Fibroblast of skin of abdomen (primary cell): ENCODE measurements at regions not wholly inside any gene's neighbourhood (a gene's known extent, or its start where the extent isn't known, plus 50 kb on each side); places are given as distances from the start of the nearest gene placed in this dataset.

ENCODE experiments used
- DNase-seq: peaks from one replicate; pipeline ENCODE4 v3.0.0-alpha.2; 2013

DNA sequence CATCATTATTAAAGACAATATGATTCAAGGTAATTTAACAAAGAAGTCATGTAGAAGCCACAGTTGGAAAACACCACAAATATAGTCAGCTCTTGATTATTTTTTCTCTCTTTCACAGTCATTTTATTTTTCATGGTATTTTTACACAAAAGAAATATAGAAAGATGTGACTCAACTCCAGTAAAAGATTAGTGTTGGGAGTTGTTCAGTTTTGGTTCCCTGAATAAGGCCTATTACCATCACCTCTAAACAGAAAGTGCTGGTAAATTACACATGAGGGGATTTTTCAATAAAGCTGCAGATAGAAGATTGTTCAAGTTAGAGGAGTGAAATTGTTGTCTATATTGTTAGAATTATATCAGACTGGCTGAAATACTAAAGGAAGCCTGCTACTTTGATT lies 107.0 kb downstream of the DDIT4L start:
- no peak for DNase-seq

GRCh38 chr4:100082852-100083251 lies 107.4 kb downstream of the DDIT4L start:
- DNase-seq, result no peak

- no peak for DNase-seq
These were observed 108.8 kb downstream of the DDIT4L start for GRCh38 chr4:100081491-100081890.

GRCh38 chr4:100079264-100079663 lies 111.0 kb downstream of the DDIT4L start:
- DNase-seq, result no peak

- no peak for DNase-seq
These were observed 113.5 kb downstream of the DDIT4L start for GRCh38 chr4:100076753-100077152.

DNA sequence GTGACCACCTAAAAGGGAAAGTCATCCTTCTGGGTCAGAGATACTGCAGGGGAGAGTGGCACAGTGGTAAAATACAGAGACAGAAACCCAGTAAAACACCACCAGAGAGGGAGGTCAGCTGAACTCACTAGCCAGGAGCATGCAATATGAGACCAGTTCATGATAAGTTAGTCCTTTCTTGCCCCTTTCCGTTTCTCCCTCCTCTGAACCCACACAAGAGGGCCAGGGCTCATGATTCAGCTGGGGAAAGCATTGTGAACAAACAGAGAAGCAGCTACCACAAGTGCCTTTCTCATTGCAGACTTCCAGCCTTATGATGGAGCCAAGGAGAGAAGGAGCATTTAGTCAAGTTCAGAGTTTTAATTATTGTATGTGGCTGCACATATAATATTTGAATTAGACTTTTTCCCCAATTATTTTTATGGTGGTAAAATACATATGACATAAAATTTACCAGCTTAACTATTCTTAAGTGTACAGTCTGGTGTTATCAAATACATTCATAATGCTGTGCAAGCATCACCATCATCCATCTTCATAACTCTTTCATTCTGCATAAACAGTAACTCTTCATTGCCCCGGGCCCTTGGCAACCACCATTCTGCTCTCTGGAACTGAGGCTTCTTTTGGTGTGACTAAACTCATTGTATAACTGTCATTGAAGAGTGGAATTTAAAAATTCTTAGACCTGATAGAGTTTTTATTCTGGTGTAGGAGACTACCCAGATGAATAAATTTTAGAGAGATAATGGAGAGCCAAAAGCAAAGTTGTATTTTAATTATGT lies 114.6 kb downstream of the DDIT4L start:
- DNase-seq, result no peak

GRCh38 chr4:100075056-100075455 lies 115.2 kb downstream of the DDIT4L start:
- peak; percentile 26 for DNase-seq

GRCh38 chr4:100071506-100071905 lies 118.8 kb downstream of the DDIT4L start:
- DNase-seq, result no peak

- no peak for DNase-seq
These were observed 119.4 kb downstream of the DDIT4L start for GRCh38 chr4:100070868-100071267.

DNA sequence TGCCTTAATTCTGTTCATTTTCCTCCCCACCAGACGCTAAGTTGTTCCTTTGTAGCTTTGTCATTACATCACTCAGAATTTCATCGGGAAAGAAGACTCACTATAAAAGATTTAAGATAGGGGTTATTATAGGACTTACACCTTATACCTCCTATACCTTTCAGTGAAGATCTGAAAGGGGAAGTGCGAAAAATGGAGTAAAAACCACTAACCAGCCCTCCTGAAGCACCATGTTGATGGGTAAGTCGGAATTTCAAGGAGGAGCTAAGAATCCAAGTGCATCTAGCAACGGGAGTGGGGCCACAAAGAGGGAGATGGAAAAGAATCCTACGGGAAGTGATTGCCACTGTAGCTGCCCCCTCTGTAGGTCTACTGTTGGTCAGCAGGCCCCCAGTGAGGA lies 119.1 kb upstream of the H2AZ1 start:
- DNase-seq, result no peak

DNA sequence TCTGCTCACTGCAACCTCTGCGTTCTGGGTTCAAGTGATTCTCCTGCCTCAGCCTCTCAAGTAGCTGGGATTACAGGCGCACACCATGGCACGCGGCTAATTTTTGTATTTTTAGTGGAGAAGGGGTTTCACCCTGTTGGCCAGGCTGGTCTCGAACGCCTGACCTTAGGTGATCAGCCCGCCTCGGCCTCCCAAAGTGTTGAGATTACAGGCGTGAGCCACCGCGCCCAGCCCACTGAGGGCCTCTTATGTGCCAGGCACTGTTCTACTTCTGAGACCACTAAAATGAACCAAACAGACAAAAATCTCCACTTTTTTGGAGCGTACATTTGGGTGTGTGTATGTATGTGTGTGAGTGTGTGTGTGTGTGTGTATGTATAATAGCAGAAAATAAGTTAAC lies 117.2 kb upstream of the H2AZ1 start:
- no peak for DNase-seq

GRCh38 chr4:100063355-100063754 lies 113.3 kb upstream of the H2AZ1 start:
- DNase-seq, result no peak

- DNase-seq, result peak; percentile 18
These were observed 112.8 kb upstream of the H2AZ1 start for GRCh38 chr4:100062921-100063320.

DNA sequence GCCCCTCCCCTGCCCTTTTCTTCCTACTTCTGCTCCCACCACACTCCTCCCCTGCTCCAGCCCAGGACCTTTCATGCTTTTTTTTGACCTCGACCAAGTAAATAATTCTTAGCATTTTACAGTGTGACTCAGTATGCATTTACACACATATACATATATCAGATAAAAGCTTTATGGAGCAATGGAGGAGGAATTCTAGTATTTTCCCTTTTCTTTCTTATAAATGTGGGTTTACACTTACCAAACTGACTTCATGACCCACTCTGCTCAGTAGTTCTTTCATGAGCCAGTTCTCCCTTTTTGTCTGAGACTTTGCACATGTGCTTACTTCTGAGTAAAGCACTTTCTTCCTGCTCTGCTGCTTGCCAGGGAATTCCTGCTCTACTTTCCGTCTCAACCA lies 111.8 kb upstream of the H2AZ1 start:
- DNase-seq, result peak; percentile 37

GRCh38 chr4:100060765-100061416 lies 110.8 kb upstream of the H2AZ1 start:
- no peak for DNase-seq

DNA sequence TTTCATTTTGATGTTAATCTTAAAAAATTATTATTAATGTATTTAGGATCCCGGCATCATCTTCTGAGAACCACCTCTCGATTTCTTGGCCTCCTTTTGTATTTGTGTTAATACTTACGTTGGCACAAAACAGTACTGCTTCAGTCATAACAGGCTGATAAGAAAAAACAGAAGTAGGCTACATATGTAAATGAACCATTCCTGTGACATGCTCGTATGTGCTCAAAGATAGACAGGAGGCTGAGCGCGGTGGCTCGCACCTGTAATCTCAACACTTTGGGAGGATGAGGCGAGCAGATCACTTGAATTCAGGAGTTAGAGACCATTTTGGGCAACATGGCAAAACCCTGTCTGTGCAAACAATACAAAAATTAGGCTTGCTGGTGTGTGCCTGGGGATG lies 109.4 kb upstream of the H2AZ1 start:
- DNase-seq, result no peak

- DNase-seq, result no peak
These were observed 106.6 kb upstream of the H2AZ1 start for GRCh38 chr4:100056701-100057100.

DNA sequence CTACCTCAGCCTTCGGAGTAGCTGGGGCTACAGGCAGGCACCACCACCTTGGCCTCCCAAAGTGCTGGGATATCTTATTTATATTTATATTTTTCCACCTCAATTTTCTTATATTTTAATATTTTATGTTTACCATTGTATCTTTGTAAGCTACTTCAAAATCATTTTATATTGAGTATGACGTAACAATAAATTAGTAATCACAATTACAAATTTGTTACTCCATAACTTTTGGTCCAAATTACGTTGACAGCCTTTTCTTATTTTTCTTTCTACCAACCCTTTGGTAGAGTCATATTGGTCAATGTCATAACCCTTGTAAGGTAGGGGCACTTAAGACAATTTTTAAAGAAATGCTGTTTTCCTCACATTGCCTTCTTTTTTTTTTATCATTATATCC lies 104.0 kb upstream of the H2AZ1 start:
- DNase-seq, result no peak

- no peak for DNase-seq
These were observed 99.8 kb upstream of the H2AZ1 start for GRCh38 chr4:100049872-100050271.

DNA sequence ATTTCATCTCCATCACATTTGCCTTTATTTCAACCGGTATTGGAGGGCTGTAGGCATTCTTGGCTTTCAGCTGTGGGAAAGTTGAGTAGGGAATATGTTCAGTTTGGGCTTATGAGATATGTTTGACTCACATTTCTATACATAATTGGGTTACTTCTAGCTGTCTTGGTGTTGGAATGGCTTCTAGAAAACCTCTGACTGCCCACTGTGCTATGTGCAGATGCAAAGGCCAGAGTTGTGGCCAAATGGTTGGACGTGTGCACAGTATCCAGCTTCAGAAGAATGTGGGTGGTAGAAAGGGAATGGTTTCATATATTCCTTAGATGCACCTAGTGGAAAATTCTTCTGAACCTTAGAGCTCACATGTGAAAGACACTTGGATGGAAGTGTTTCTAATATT lies 92.6 kb upstream of the H2AZ1 start:
- no peak for DNase-seq

- DNase-seq, result no peak
These were observed 92.2 kb upstream of the H2AZ1 start for GRCh38 chr4:100042235-100042634.

DNA sequence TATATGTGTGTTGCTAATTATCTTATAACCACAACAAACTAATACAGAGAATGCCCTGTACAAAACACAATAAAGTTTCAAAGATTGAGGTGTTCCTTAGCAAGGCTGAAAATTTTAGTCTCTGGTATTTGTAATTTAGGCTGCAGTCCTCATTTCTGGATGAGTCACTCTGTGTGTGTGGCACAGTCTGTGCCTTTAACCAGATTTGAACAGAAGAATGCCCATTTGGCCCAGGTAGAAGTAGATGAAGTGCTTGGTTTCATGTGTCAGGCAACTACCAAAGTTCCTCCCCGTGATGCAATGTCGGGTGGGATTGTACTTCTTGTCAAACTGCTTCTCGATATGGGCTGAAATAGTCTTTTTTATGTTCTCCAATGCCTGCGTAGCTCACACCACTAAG lies 91.6 kb upstream of the H2AZ1 start:
- DNase-seq, result no peak

- DNase-seq, result no peak
These were observed 84.1 kb upstream of the H2AZ1 start for GRCh38 chr4:100034023-100034664.

DNA sequence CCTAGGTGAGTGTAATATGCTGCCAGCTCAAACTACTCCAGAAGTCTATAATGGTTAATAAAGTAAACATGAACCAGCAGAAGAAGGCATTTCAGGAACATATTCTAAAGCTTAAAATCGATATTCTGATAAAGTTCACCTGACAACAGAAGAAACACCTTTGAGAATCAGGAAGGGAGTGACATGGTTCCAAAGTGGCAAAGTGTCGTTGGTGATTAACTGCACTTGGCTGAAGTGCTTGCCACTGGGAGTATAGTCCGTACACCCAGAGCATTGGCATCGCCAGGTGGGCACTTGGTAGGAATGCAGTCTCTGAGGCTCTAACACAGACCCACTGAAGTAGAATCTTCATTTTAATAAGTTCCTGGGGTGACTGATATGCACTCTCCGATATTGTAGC lies 76.0 kb upstream of the H2AZ1 start:
- DNase-seq, result no peak
